ENCODE measurements at regions not wholly inside any gene's neighbourhood (a gene's known extent, or its start where the extent isn't known, plus 50 kb on each side); places are given as distances from the start of the nearest gene placed in this dataset.

- TF ChIP-seq ETS1 (conservative IDR thresholded peaks at IDR 0.05; ENCODE audit: control insufficient read depth, low read depth, low read length) = no peak
- TF ChIP-seq NR2C1 (IDR thresholded peaks at IDR 0.05) = no peak
- TF ChIP-seq NR2C1 (tag; IDR thresholded peaks at IDR 0.05) = no peak
- TF ChIP-seq BMI1 (IDR thresholded peaks at IDR 0.05; ENCODE audit: low read length) = no peak
- no peak for TF ChIP-seq ETV5 (CRISPR knock-in tag; IDR thresholded peaks at IDR 0.05; ENCODE audit: low read depth)
- TF ChIP-seq FOXO4 (CRISPR knock-in tag; IDR thresholded peaks at IDR 0.05) = no peak
- no peak for TF ChIP-seq MAFK (IDR thresholded peaks at IDR 0.05; ENCODE audit: low read length)
Observed at GRCh38 chr4:1464581-1465171, 58.4 kb upstream of the NKX1-1 start (continued).

GRCh38 chr4:1463927-1464540 is 57.8 kb upstream of the NKX1-1 start:
- Histone ChIP-seq H3K27me3 (ENCODE audit: control insufficient read depth in 2 of 2, insufficient read depth in 2 of 2, low read length in 2 of 2) (peaks cover 44 to 66% of the 10 kb centered on the region in 2 experiments), H4K20me1 (replicated peaks; ENCODE audit: control insufficient read depth, insufficient read depth, low read length) (peaks cover 9% of the 10 kb centered on the region), H3K79me2 (ENCODE audit: control insufficient read depth, insufficient read depth, low read length) (no peaks in the 10 kb centered on the region), H3K4me1 (replicated peaks in 1 of 2; ENCODE audit: control insufficient read depth in 2 of 2, insufficient read depth in 2 of 2, low read length in 2 of 2) (peaks cover 0 to 33% of the 10 kb centered on the region in 2 experiments; a peak in 1 of 5 replicates), H3K4me3 (no peak overlapping the region), H3K9me1 (ENCODE audit: control insufficient read depth, insufficient read depth, low read length) (no peaks in the 10 kb centered on the region), H3K4me2 (ENCODE audit: insufficient read depth, low read length) (no peak overlapping the region), H3K27ac (ENCODE audit: extremely low read depth, low read depth, low read length) (no peak overlapping the region), H3K36me3 (ENCODE audit: control insufficient read depth, insufficient read depth, low read length) (no peaks in the 10 kb centered on the region), H3K9ac (ENCODE audit: insufficient read depth in 1 of 2, low read depth in 2 of 2, low read length in 2 of 2) (no peak overlapping the region), H2AFZ (ENCODE audit: low read depth, low read length) (no peak overlapping the region), H3K9me3 (replicated peaks; ENCODE audit: control insufficient read depth, insufficient read depth, low read depth, low read length) (no peaks in the 10 kb centered on the region; the same call in 1 of the 2 replicates)
- POLR2A ChIA-PET = no interaction called here
- intact Hi-C loops (cut with micrococcal nuclease) (no loop called here), in situ Hi-C loops (cut with MboI) (loop anchor here (5.0 kb wide), 1 partner anchor 52 kb away; no protein-coding TSS in a partner anchor)
- DNase-seq (ENCODE audit: extremely low read depth in 1 of 4, low spot score in 3 of 4) = no peak
- TF ChIP-seq ZBTB43 (CRISPR knock-in tag; IDR thresholded peaks at IDR 0.05) (no peak), SP1 (CRISPR knock-in tag; IDR thresholded peaks at IDR 0.05) (no peak), ZNF609 (CRISPR knock-in tag; IDR thresholded peaks at IDR 0.05; ENCODE audit: borderline replicate concordance) (no peak), ARNT (IDR thresholded peaks at IDR 0.05) (no peak), DACH1 (IDR thresholded peaks at IDR 0.05; ENCODE audit: partially characterized antibody) (no peak)
- no peak for ATAC-seq
- no peak for FAIRE-seq
- CTCF ChIA-PET (ENCODE audit: low intra/inter-chr PET ratio) = no interaction called here
- 2% methylated on average over 16 of the region's 22 CpGs for WGBS (ENCODE audit: insufficient coverage, low coverage, missing lambda C conversion rate)
- no TSS peak for BruUV-seq (replicated peaks)

Measured in K562 (cell line).